H1 (cell line): ENCODE measurements at regions not wholly inside any gene's neighbourhood (a gene's known extent, or its start where the extent isn't known, plus 50 kb on each side); places are given as distances from the start of the nearest gene placed in this dataset.

Source experiments
- CTCF ChIA-PET: fragments of 300-600 bp; sonication (Branson Sonifier 250); formaldehyde crosslinking; loops from one replicate; lab custom pipeline; 2021; ENCODE audit not compliant: partially characterized antibody; lab: Charles Lee
- POLR2A ChIA-PET: fragments of 300-600 bp; sonication (Branson Sonifier 250); formaldehyde crosslinking; loops from one replicate; lab custom pipeline; 2021; ENCODE audit warnings: inconsistent platforms; ENCODE audit not compliant: partially characterized antibody; lab: Charles Lee
- DNase-seq, 2 experiments: peaks; one replicate each; pipeline versions ENCODE4 v3.0.0 to v3.0.0-alpha.2; 2010 to 2022; ENCODE audit warnings: low spot score in 2 of 2, low read depth in 1 of 2, mixed read lengths in 1 of 2
- FAIRE-seq: peaks from 2 replicates; lab custom pipeline; 2011; peaks lifted over from hg19 to GRCh38; lab: Jason Lieb, UNC
- H2AFZ ChIP-seq: 2 replicates; pipeline ENCODE4 v1.8.1; 2012; ENCODE audit warnings: low read length, inconsistent platforms
- H2AK5ac ChIP-seq: 2 replicates; pipeline ENCODE4 v1.6.1; 2013; ENCODE audit warnings: low read depth, low read length
- H2BK120ac ChIP-seq: replicated peaks from 2 replicates; pipeline ENCODE3; 2013; ENCODE audit warnings: low read depth, low read length, inconsistent platforms
- H2BK12ac ChIP-seq: 2 replicates; pipeline ENCODE4 v1.6.1; 2013; ENCODE audit warnings: low read depth, low read length
- H2BK15ac ChIP-seq: 2 replicates; pipeline ENCODE4 v1.6.1; 2013; ENCODE audit warnings: low read length
- H2BK20ac ChIP-seq: 2 replicates; pipeline ENCODE4 v1.6.1; 2013; ENCODE audit warnings: low read length
- H2BK5ac ChIP-seq: 2 replicates; pipeline ENCODE4 v1.6.1; 2013; ENCODE audit warnings: low read depth, low read length
- H3K14ac ChIP-seq: 2 replicates; pipeline ENCODE4 v1.6.1; 2013; ENCODE audit warnings: inconsistent platforms; ENCODE audit not compliant: insufficient read length
- H3K18ac ChIP-seq: 2 replicates; pipeline ENCODE4 v1.6.1; 2013; ENCODE audit warnings: low read length; ENCODE audit errors: extremely low read depth
- H3K23ac ChIP-seq: 2 replicates; pipeline ENCODE4 v1.6.1; 2013; ENCODE audit warnings: inconsistent platforms; ENCODE audit not compliant: insufficient read length
- H3K23me2 ChIP-seq: 2 replicates; pipeline ENCODE4 v1.6.1; 2013; ENCODE audit warnings: low read depth, low read length
- H3K27ac ChIP-seq: 2 replicates; pipeline ENCODE4 v1.6.1; 2011; ENCODE audit warnings: low read depth, low read length, inconsistent platforms
- H3K27me3 ChIP-seq, 4 experiments: replicated peaks in 1 of 4; 1 replicate in 1 of 4; 2 replicates in 3 of 4; pipeline versions ENCODE4 v1.6.1 to v1.8.1; 2011 to 2013; ENCODE audit warnings: low read length in 3 of 4, mild to moderate bottlenecking in 3 of 4, inconsistent platforms in 2 of 4, mixed read lengths in 2 of 4, moderate library complexity in 1 of 4; ENCODE audit not compliant: control insufficient read depth in 3 of 4, insufficient read depth in 3 of 4; ENCODE audit errors: extremely low read depth in 1 of 4
- H3K36me3 ChIP-seq, 4 experiments: 2 replicates each; pipeline versions ENCODE4 v1.6.1 to v1.8.1; 2011 to 2013; ENCODE audit warnings: mild to moderate bottlenecking in 4 of 4, low read length in 3 of 4, moderate library complexity in 2 of 4, control low read depth in 1 of 4, inconsistent platforms in 1 of 4; ENCODE audit not compliant: insufficient read depth in 4 of 4, control insufficient read depth in 2 of 4
- H3K4ac ChIP-seq: replicated peaks from 2 replicates; pipeline ENCODE3; 2013; ENCODE audit warnings: low read length, low read depth, mixed read lengths, inconsistent platforms; ENCODE audit not compliant: insufficient read length
- H3K4me1 ChIP-seq, 4 experiments: replicated peaks in 1 of 4; 1 replicate in 1 of 4; 2 replicates in 3 of 4; pipeline versions ENCODE4 v1.6.1 to v1.8.1; 2011 to 2013; ENCODE audit warnings: low read length in 3 of 4, inconsistent platforms in 2 of 4, mixed read lengths in 1 of 4; ENCODE audit not compliant: insufficient read depth in 4 of 4, control insufficient read depth in 3 of 4
- H3K4me2 ChIP-seq, 2 experiments: 2 replicates each; pipeline versions ENCODE4 v1.6.1 to v1.8.1; 2011 to 2013; ENCODE audit warnings: low read depth in 2 of 2, low read length in 2 of 2, control low read depth in 1 of 2, inconsistent platforms in 1 of 2, mild to moderate bottlenecking in 1 of 2; ENCODE audit not compliant: insufficient read depth in 1 of 2
- H3K4me3 ChIP-seq, 4 experiments: fragments of 200-600, 300-600 bp in 1 of 4; sonication (generic), shearing (Covaris generic), sonication (Bioruptor Twin) in 1 of 4; 2 replicates each; pipeline versions ENCODE4 v1.5.1 to v1.8.1; 2011 to 2016; ENCODE audit warnings: low read length in 4 of 4, low read depth in 3 of 4, control low read depth in 2 of 4, inconsistent platforms in 2 of 4, mild to moderate bottlenecking in 2 of 4, mixed read lengths in 1 of 4, moderate library complexity in 1 of 4; ENCODE audit not compliant: insufficient read depth in 2 of 4; ENCODE audit errors: extremely low read depth in 1 of 4
- H3K56ac ChIP-seq: replicated peaks from 2 replicates; pipeline ENCODE3; 2013; ENCODE audit warnings: low read depth, mild to moderate bottlenecking, mixed read lengths, low read length, inconsistent platforms; ENCODE audit not compliant: insufficient read length
- H3K79me1 ChIP-seq: 2 replicates; pipeline ENCODE4 v1.6.1; 2013; ENCODE audit warnings: low read depth, low read length, control low read depth
- H3K79me2 ChIP-seq, 2 experiments: 2 replicates each; pipeline versions ENCODE4 v1.6.1 to v1.8.1; 2012 to 2013; ENCODE audit warnings: low read length in 2 of 2, mild to moderate bottlenecking in 2 of 2, inconsistent platforms in 1 of 2; ENCODE audit not compliant: insufficient read depth in 2 of 2, control insufficient read depth in 1 of 2
- H3K9ac ChIP-seq, 4 experiments: replicated peaks in 1 of 4; 1 replicate in 1 of 4; 2 replicates in 3 of 4; pipeline versions ENCODE4 v1.6.1 to v1.8.1; 2011 to 2013; ENCODE audit warnings: low read depth in 3 of 4, low read length in 3 of 4, control low read depth in 2 of 4, mild to moderate bottlenecking in 2 of 4, moderate library complexity in 2 of 4, inconsistent platforms in 1 of 4; ENCODE audit errors: extremely low read depth in 1 of 4
- H3K9me3 ChIP-seq, 2 experiments: 2 replicates each; pipeline versions ENCODE4 v1.6.1 to v1.8.1; 2012 to 2013; ENCODE audit warnings: mild to moderate bottlenecking in 2 of 2, moderate library complexity in 2 of 2, control low read depth in 1 of 2, inconsistent platforms in 1 of 2, low read depth in 1 of 2, low read length in 1 of 2, mixed read lengths in 1 of 2; ENCODE audit not compliant: insufficient read depth in 2 of 2
- H4K20me1 ChIP-seq, 2 experiments: replicated peaks in 1 of 2; 2 replicates each; pipeline versions ENCODE3 to v1.8.1; 2011 to 2013; ENCODE audit warnings: inconsistent platforms in 2 of 2, low read length in 2 of 2, mild to moderate bottlenecking in 1 of 2; ENCODE audit not compliant: insufficient read depth in 2 of 2, control insufficient read depth in 1 of 2
- H4K5ac ChIP-seq: 2 replicates; pipeline ENCODE4 v1.6.1; 2013; ENCODE audit warnings: low read length, low read depth, mixed read lengths, inconsistent platforms; ENCODE audit not compliant: insufficient read length
- H4K8ac ChIP-seq: 2 replicates; pipeline ENCODE4 v1.8.0; 2013; ENCODE audit warnings: mild to moderate bottlenecking, moderate library complexity, low read length, inconsistent platforms; ENCODE audit not compliant: insufficient read depth; ENCODE audit errors: extremely low read depth
- H4K91ac ChIP-seq: replicated peaks from 2 replicates; pipeline ENCODE3; 2013; ENCODE audit warnings: low read length, mixed read lengths, inconsistent platforms; ENCODE audit not compliant: insufficient read length
- CBX5 ChIP-seq: fragments of 300-800, 300-1000 bp; sonication (generic); IDR thresholded peaks from 2 replicates; pipeline ENCODE4 v1.7.1; 2016; ENCODE audit warnings: antibody characterized with exemption, low read length, low read depth
- CEBPB ChIP-seq: IDR thresholded peaks from 2 replicates; pipeline ENCODE4 v1.6.1; 2012; ENCODE audit warnings: low read depth, low read length
- GABPA ChIP-seq: IDR thresholded peaks from 2 replicates; pipeline ENCODE4 v1.6.1; 2011; ENCODE audit warnings: mild to moderate bottlenecking, low read length, moderate library complexity, borderline replicate concordance; ENCODE audit not compliant: insufficient read depth
- KDM5A ChIP-seq: fragments of 200-600 bp; IDR thresholded peaks from 2 replicates; pipeline ENCODE4 v1.7.1; 2012; ENCODE audit warnings: mild to moderate bottlenecking, low read length, inconsistent platforms, mixed read lengths
- RNF2 ChIP-seq: fragments of 200-900, 300-1000 bp; sonication (generic); IDR thresholded peaks from 2 replicates; pipeline ENCODE4 v1.7.1; 2016; ENCODE audit warnings: borderline replicate concordance, low read depth, mild to moderate bottlenecking, antibody characterized with exemption, low read length; ENCODE audit not compliant: poor library complexity, severe bottlenecking; ENCODE audit errors: missing control alignments
- RXRA ChIP-seq: IDR thresholded peaks from 2 replicates; pipeline ENCODE4 v1.6.1; 2011; ENCODE audit warnings: low read depth, mild to moderate bottlenecking, low read length, moderate library complexity; ENCODE audit not compliant: insufficient read depth
- SP2 ChIP-seq: IDR thresholded peaks from 2 replicates; pipeline ENCODE4 v1.6.1; 2012; ENCODE audit warnings: mild to moderate bottlenecking, low read length, inconsistent platforms
- TEAD4 ChIP-seq: IDR thresholded peaks from 2 replicates; pipeline ENCODE4 v1.6.1; 2012; ENCODE audit warnings: low read depth, low read length, inconsistent platforms, mixed read lengths
- ZNF274 ChIP-seq: IDR thresholded peaks from 2 replicates; pipeline ENCODE4 v1.7.0; 2012; ENCODE audit warnings: low read length, borderline replicate concordance; ENCODE audit errors: extremely low read depth
- WGBS, 2 experiments: shearing (Covaris generic) in 1 of 2; methylation state at CpG; one replicate each; pipeline versions ENCODE4 v1.1.6 to v1.1.7; 2013 to 2015; ENCODE audit warnings: low lambda C conversion rate in 2 of 2, mixed read lengths in 2 of 2, inconsistent platforms in 1 of 2, low coverage in 1 of 2, missing lambda C conversion rate in 1 of 2; ENCODE audit not compliant: insufficient replicate concordance in 2 of 2, insufficient coverage in 1 of 2, insufficient read length in 1 of 2; ENCODE audit errors: extremely low coverage in 1 of 2, missing lambda C conversion rate in 1 of 2; 5-methylcytosine and 5-hydroxymethylcytosine counted together
- TF ChIP-seq, protein P1 (sequence below): IDR thresholded peaks from 2 replicates; pipeline ENCODE4 v1.6.1; 2011; ENCODE audit warnings: low read depth, mild to moderate bottlenecking, low read length; ENCODE audit not compliant: insufficient read depth
- TF ChIP-seq, protein P2 (sequence below): IDR thresholded peaks from 2 replicates; pipeline ENCODE4 v1.6.1; 2012; ENCODE audit warnings: inconsistent platforms

GRCh38 chr9:23611869-23612268 is 214.2 kb downstream of the ELAVL2 start:
- WGBS, 2 experiments = 93% methylated on average over 3 of the region's 3 CpGs; no CpG with 5 or more reads in 1 of the 2 experiments
- Histone ChIP-seq H3K4ac (no peak overlapping the region), H3K23ac (no peak overlapping the region), H3K18ac (no peak overlapping the region), H3K4me1 (no peaks in the 10 kb centered on the region), H3K56ac (no peak overlapping the region), H3K14ac (no peak overlapping the region), H3K9ac (no peak overlapping the region), H2BK120ac (no peak overlapping the region), H4K5ac (no peak overlapping the region), H3K9me3 (no peaks in the 10 kb centered on the region), H2AK5ac (no peak overlapping the region), H3K79me2 (no peaks in the 10 kb centered on the region), H3K79me1 (no peaks in the 10 kb centered on the region), H3K23me2 (no peaks in the 10 kb centered on the region), H3K27ac (no peak overlapping the region), H2AFZ (no peak overlapping the region), H2BK5ac (no peak overlapping the region), H3K4me2 (no peak overlapping the region), H3K4me3 (no peak overlapping the region), H2BK12ac (no peak overlapping the region), H4K91ac (no peak overlapping the region), H2BK15ac (no peak overlapping the region), H4K20me1 (no peaks in the 10 kb centered on the region), H4K8ac (no peak overlapping the region), H3K27me3 (no peaks in the 10 kb centered on the region), H2BK20ac (no peak overlapping the region), H3K36me3 (peaks cover 2 to 18% (median 6%) of the 10 kb centered on the region in 4 experiments; a peak in 4 of 8 replicates)
- CTCF ChIA-PET = no interaction called here
- POLR2A ChIA-PET = no interaction called here
- DNase-seq (no peak), FAIRE-seq (no peak)
- TF ChIP-seq TEAD4 = no peak
- TF ChIP-seq KDM5A = no peak
- TF ChIP-seq ZNF274 = no peak
- TF ChIP-seq RNF2 = no peak
- TF ChIP-seq CEBPB = no peak
- TF ChIP-seq RXRA = no peak
- no peak for TF ChIP-seq CBX5
- TF ChIP-seq GABPA = no peak
- no peak for TF ChIP-seq SP2
- TF ChIP-seq, protein P1, sequence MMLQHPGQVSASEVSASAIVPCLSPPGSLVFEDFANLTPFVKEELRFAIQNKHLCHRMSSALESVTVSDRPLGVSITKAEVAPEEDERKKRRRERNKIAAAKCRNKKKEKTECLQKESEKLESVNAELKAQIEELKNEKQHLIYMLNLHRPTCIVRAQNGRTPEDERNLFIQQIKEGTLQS = no peak
- TF ChIP-seq, protein P2, sequence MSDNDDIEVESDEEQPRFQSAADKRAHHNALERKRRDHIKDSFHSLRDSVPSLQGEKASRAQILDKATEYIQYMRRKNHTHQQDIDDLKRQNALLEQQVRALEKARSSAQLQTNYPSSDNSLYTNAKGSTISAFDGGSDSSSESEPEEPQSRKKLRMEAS = no peak
